ENCODE measurements at regions not wholly inside any gene's neighbourhood (a gene's known extent, or its start where the extent isn't known, plus 50 kb on each side); places are given as distances from the start of the nearest gene placed in this dataset.

DNA sequence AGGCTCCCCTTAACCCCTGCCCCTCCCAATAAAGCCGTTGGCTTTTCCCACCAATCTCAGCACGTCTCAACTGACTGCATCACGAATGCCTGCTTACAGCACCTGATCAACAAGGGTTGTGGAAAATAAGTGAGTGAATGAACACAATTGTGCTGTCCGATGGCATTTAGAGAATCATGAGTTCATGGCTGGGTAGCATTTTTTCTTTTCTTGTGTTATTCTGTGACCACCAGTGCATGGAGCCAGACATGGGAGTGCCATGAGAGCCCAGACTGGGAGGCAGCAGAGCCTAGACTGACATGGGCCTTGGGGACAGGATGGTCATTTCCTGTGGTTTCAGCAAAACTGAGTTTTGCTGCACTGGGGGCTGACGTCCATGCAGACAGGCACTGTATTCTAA is 254.1 kb upstream of the IGFBP3 start:
- H3K9me3 ChIP-seq (ENCODE audit: control insufficient read depth in 4 of 4, low read length in 3 of 4), result no peaks in the 10 kb centered on the region
- H3K27me3 ChIP-seq (ENCODE audit: control insufficient read depth in 4 of 4, insufficient read depth in 4 of 4, low read length in 3 of 4), result no peaks in the 10 kb centered on the region
- no peak overlapping the region for H3K4me3 ChIP-seq (ENCODE audit: low read depth in 1 of 3, low read length in 3 of 3)
- TF ChIP-seq SP1 (IDR thresholded peaks at IDR 0.05), result no peak
- TF ChIP-seq, protein P1, sequence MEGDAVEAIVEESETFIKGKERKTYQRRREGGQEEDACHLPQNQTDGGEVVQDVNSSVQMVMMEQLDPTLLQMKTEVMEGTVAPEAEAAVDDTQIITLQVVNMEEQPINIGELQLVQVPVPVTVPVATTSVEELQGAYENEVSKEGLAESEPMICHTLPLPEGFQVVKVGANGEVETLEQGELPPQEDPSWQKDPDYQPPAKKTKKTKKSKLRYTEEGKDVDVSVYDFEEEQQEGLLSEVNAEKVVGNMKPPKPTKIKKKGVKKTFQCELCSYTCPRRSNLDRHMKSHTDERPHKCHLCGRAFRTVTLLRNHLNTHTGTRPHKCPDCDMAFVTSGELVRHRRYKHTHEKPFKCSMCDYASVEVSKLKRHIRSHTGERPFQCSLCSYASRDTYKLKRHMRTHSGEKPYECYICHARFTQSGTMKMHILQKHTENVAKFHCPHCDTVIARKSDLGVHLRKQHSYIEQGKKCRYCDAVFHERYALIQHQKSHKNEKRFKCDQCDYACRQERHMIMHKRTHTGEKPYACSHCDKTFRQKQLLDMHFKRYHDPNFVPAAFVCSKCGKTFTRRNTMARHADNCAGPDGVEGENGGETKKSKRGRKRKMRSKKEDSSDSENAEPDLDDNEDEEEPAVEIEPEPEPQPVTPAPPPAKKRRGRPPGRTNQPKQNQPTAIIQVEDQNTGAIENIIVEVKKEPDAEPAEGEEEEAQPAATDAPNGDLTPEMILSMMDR (IDR thresholded peaks at IDR 0.05; ENCODE audit: low read depth, low read length, missing input control), result no peak
- TF ChIP-seq GABPA (IDR thresholded peaks at IDR 0.05 in 1 of 2, conservative IDR thresholded peaks at IDR 0.05 in 1 of 2), result no peak
- no peak for TF ChIP-seq HNF4G (IDR thresholded peaks at IDR 0.05)
- TF ChIP-seq, protein P2, sequence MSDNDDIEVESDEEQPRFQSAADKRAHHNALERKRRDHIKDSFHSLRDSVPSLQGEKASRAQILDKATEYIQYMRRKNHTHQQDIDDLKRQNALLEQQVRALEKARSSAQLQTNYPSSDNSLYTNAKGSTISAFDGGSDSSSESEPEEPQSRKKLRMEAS (IDR thresholded peaks at IDR 0.05), result no peak
- TF ChIP-seq RAD21 (IDR thresholded peaks at IDR 0.05), result no peak
- no peak for TF ChIP-seq YY1 (IDR thresholded peaks at IDR 0.05)
- TF ChIP-seq NR2F2 (IDR thresholded peaks at IDR 0.05), result no peak
- TF ChIP-seq EGR1 (IDR thresholded peaks at IDR 0.05; ENCODE audit: low read depth in 2 of 2), result no peak
- TF ChIP-seq JUND (IDR thresholded peaks at IDR 0.05), result no peak
- TF ChIP-seq, protein P3, sequence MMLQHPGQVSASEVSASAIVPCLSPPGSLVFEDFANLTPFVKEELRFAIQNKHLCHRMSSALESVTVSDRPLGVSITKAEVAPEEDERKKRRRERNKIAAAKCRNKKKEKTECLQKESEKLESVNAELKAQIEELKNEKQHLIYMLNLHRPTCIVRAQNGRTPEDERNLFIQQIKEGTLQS (IDR thresholded peaks at IDR 0.05), result no peak
- TF ChIP-seq, protein P4, sequence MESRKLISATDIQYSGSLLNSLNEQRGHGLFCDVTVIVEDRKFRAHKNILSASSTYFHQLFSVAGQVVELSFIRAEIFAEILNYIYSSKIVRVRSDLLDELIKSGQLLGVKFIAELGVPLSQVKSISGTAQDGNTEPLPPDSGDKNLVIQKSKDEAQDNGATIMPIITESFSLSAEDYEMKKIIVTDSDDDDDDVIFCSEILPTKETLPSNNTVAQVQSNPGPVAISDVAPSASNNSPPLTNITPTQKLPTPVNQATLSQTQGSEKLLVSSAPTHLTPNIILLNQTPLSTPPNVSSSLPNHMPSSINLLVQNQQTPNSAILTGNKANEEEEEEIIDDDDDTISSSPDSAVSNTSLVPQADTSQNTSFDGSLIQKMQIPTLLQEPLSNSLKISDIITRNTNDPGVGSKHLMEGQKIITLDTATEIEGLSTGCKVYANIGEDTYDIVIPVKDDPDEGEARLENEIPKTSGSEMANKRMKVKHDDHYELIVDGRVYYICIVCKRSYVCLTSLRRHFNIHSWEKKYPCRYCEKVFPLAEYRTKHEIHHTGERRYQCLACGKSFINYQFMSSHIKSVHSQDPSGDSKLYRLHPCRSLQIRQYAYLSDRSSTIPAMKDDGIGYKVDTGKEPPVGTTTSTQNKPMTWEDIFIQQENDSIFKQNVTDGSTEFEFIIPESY (IDR thresholded peaks at IDR 0.05), result no peak
- TF ChIP-seq FOXA2 (IDR thresholded peaks at IDR 0.05), result no peak
- no peak for TF ChIP-seq RXRA (IDR thresholded peaks at IDR 0.05)
- TF ChIP-seq, protein P5, sequence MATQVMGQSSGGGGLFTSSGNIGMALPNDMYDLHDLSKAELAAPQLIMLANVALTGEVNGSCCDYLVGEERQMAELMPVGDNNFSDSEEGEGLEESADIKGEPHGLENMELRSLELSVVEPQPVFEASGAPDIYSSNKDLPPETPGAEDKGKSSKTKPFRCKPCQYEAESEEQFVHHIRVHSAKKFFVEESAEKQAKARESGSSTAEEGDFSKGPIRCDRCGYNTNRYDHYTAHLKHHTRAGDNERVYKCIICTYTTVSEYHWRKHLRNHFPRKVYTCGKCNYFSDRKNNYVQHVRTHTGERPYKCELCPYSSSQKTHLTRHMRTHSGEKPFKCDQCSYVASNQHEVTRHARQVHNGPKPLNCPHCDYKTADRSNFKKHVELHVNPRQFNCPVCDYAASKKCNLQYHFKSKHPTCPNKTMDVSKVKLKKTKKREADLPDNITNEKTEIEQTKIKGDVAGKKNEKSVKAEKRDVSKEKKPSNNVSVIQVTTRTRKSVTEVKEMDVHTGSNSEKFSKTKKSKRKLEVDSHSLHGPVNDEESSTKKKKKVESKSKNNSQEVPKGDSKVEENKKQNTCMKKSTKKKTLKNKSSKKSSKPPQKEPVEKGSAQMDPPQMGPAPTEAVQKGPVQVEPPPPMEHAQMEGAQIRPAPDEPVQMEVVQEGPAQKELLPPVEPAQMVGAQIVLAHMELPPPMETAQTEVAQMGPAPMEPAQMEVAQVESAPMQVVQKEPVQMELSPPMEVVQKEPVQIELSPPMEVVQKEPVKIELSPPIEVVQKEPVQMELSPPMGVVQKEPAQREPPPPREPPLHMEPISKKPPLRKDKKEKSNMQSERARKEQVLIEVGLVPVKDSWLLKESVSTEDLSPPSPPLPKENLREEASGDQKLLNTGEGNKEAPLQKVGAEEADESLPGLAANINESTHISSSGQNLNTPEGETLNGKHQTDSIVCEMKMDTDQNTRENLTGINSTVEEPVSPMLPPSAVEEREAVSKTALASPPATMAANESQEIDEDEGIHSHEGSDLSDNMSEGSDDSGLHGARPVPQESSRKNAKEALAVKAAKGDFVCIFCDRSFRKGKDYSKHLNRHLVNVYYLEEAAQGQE (IDR thresholded peaks at IDR 0.05), result no peak
- no peak for TF ChIP-seq HNF4A (conservative IDR thresholded peaks at IDR 0.05)
- WGBS, result 85% methylated on average over 5 of the region's 5 CpGs
- no peak overlapping the region for H3K27ac ChIP-seq (ENCODE audit: low read depth in 1 of 2, low read length in 2 of 2)
- H3K36me3 ChIP-seq (ENCODE audit: control insufficient read depth in 4 of 4, insufficient read depth in 3 of 4, low read depth in 1 of 4, low read length in 3 of 4), result no peaks in the 10 kb centered on the region
- no peak for DNase-seq (ENCODE audit: low spot score)
- no peaks in the 10 kb centered on the region for H3K4me1 ChIP-seq (ENCODE audit: control insufficient read depth in 4 of 4, insufficient read depth in 4 of 4, low read length in 3 of 4)
- H3K9ac ChIP-seq (ENCODE audit: low read depth in 1 of 2, low read length in 2 of 2), result no peak overlapping the region

DNA sequence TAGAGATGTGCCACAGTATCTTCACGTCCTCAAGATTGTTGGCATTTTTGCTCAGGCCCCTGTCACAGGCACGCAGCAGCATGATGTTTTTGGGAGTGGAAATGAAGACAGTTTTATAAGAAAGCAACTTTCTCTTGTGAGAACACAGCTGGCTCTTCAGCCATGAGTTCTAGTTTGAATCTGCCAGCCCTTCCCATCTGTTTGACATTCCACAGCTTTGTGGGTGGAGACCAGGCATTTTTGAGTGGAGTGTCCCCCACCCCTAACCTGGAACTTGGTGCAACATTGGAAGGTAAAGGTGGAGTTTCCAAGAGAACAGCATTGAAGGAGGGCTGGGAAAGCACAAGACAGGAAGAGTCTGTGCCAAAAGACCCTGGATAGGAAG is 253.1 kb upstream of the IGFBP3 start:
- Histone ChIP-seq H3K4me3 (ENCODE audit: low read depth in 1 of 3, low read length in 3 of 3) (no peak overlapping the region), H3K9ac (ENCODE audit: low read depth in 1 of 2, low read length in 2 of 2) (no peak overlapping the region), H3K27ac (ENCODE audit: low read depth in 1 of 2, low read length in 2 of 2) (no peak overlapping the region), H3K36me3 (ENCODE audit: control insufficient read depth in 4 of 4, insufficient read depth in 3 of 4, low read depth in 1 of 4, low read length in 3 of 4) (no peaks in the 10 kb centered on the region), H3K4me1 (ENCODE audit: control insufficient read depth in 4 of 4, insufficient read depth in 4 of 4, low read length in 3 of 4) (no peaks in the 10 kb centered on the region), H3K9me3 (ENCODE audit: control insufficient read depth in 4 of 4, low read length in 3 of 4) (no peaks in the 10 kb centered on the region), H3K27me3 (ENCODE audit: control insufficient read depth in 4 of 4, insufficient read depth in 4 of 4, low read length in 3 of 4) (no peaks in the 10 kb centered on the region)
- no peak for DNase-seq (ENCODE audit: low spot score)
- 67% methylated on average over 2 of the region's 2 CpGs for WGBS
- TF ChIP-seq YY1 (IDR thresholded peaks at IDR 0.05) (no peak), RAD21 (IDR thresholded peaks at IDR 0.05) (no peak), SP1 (IDR thresholded peaks at IDR 0.05) (no peak), FOXA1 (IDR thresholded peaks at IDR 0.05) (no peak), HNF4G (IDR thresholded peaks at IDR 0.05) (no peak), NR2F2 (IDR thresholded peaks at IDR 0.05) (no peak), RXRA (IDR thresholded peaks at IDR 0.05) (no peak), FOXA2 (IDR thresholded peaks at IDR 0.05) (no peak), TAF1 (conservative IDR thresholded peaks at IDR 0.05) (no peak), GABPA (IDR thresholded peaks at IDR 0.05 in 1 of 2, conservative IDR thresholded peaks at IDR 0.05 in 1 of 2) (no peak)
- TF ChIP-seq, protein P4 (IDR thresholded peaks at IDR 0.05), result no peak
- TF ChIP-seq, protein P1 (IDR thresholded peaks at IDR 0.05; ENCODE audit: low read depth, low read length, missing input control), result no peak
- TF ChIP-seq, protein P3 (IDR thresholded peaks at IDR 0.05), result no peak
- TF ChIP-seq, protein P2 (IDR thresholded peaks at IDR 0.05), result no peak

Measured in liver (tissue), 8 donors.